ENCODE measurements at regions not wholly inside any gene's neighbourhood (a gene's known extent, or its start where the extent isn't known, plus 50 kb on each side); places are given as distances from the start of the nearest gene placed in this dataset.

GRCh38 chrX:45435481-45435880, 234.8 kb upstream of the DIPK2B start (continued):
- no peak for TF ChIP-seq ZNF16 (tag by site-specific recombination; IDR thresholded peaks at IDR 0.05; ENCODE audit: low read depth)
- TF ChIP-seq ZNF707 (tag by site-specific recombination; IDR thresholded peaks at IDR 0.05): no peak
- TF ChIP-seq IKZF3 (tag by site-specific recombination; IDR thresholded peaks at IDR 0.05): no peak
- TF ChIP-seq ZNF10 (tag by site-specific recombination; IDR thresholded peaks at IDR 0.05): no peak
- no peak for TF ChIP-seq ZNF561 (tag by site-specific recombination; IDR thresholded peaks at IDR 0.05; ENCODE audit: borderline replicate concordance)
- no peak for TF ChIP-seq KLF10 (tag by site-specific recombination; IDR thresholded peaks at IDR 0.05)
- TF ChIP-seq ZNF701 (tag by site-specific recombination; IDR thresholded peaks at IDR 0.05): no peak
- no peak for TF ChIP-seq ZNF175 (tag by site-specific recombination; IDR thresholded peaks at IDR 0.05)
- TF ChIP-seq ZNF169 (tag by site-specific recombination; IDR thresholded peaks at IDR 0.05): no peak
- TF ChIP-seq ZNF560 (tag by site-specific recombination; IDR thresholded peaks at IDR 0.05; ENCODE audit: borderline replicate concordance): no peak
- no peak for TF ChIP-seq BCL6B (tag by site-specific recombination; IDR thresholded peaks at IDR 0.05)

- no peak overlapping the region for H3K27ac ChIP-seq (ENCODE audit: extremely low read depth, low read depth, low read length)
- CTCF ChIA-PET: no interaction called here
- POLR2A ChIA-PET: no interaction called here
Observed at GRCh38 chrX:45434231-45434630, 233.6 kb upstream of the DIPK2B start.

More at GRCh38 chrX:45434231-45434630, 233.6 kb upstream of the DIPK2B start:
- no peaks in the 10 kb centered on the region for H3K9me3 ChIP-seq (ENCODE audit: control insufficient read depth, insufficient read depth, low read depth, low read length)
- H3K4me1 ChIP-seq (ENCODE audit: control insufficient read depth, insufficient read depth, low read length): no peaks in the 10 kb centered on the region
- TF ChIP-seq ZNF426 (tag by site-specific recombination; IDR thresholded peaks at IDR 0.05) (no peak), ZNF335 (tag by site-specific recombination; conservative IDR thresholded peaks at IDR 0.05) (no peak), ZNF664 (tag by site-specific recombination; IDR thresholded peaks at IDR 0.05) (no peak), HOXC10 (CRISPR knock-in tag; IDR thresholded peaks at IDR 0.05) (no peak), ZNF791 (tag by site-specific recombination; IDR thresholded peaks at IDR 0.05) (no peak), ZNF155 (tag by site-specific recombination; IDR thresholded peaks at IDR 0.05) (no peak), ZNF513 (tag by site-specific recombination; IDR thresholded peaks at IDR 0.05) (no peak), ZNF596 (tag by site-specific recombination; IDR thresholded peaks at IDR 0.05) (no peak), ZNF148 (tag by site-specific recombination; IDR thresholded peaks at IDR 0.05; ENCODE audit: borderline replicate concordance) (no peak), ZNF394 (tag by site-specific recombination; IDR thresholded peaks at IDR 0.05; ENCODE audit: borderline replicate concordance) (no peak), REPIN1 (tag by site-specific recombination; IDR thresholded peaks at IDR 0.05; ENCODE audit: low read depth) (no peak), ZNF146 (tag by site-specific recombination; IDR thresholded peaks at IDR 0.05) (no peak), ZSCAN5A (tag by site-specific recombination; IDR thresholded peaks at IDR 0.05) (no peak), ZNF768 (tag by site-specific recombination; IDR thresholded peaks at IDR 0.05) (no peak), ZBTB48 (tag by site-specific recombination; IDR thresholded peaks at IDR 0.05) (no peak)
- H3K36me3 ChIP-seq (ENCODE audit: control insufficient read depth in 2 of 2, insufficient read depth in 1 of 2, low read length in 2 of 2): no peaks in the 10 kb centered on the region
- H3K4me3 ChIP-seq (ENCODE audit: low read depth, low read length): no peak overlapping the region

Data from HEK293 (cell line).